ENCODE measurements at regions not wholly inside any gene's neighbourhood (a gene's known extent, or its start where the extent isn't known, plus 50 kb on each side); places are given as distances from the start of the nearest gene placed in this dataset.

- no peak for DNase-seq (ENCODE audit: insufficient read length)
- TF ChIP-seq TAF1 (IDR thresholded peaks at IDR 0.05; ENCODE audit: borderline replicate concordance, low read depth, low read length): no peak
- no peak for TF ChIP-seq POLR2A (IDR thresholded peaks at IDR 0.05; ENCODE audit: low read depth, low read length)
- TF ChIP-seq POLR2AphosphoS5 (IDR thresholded peaks at IDR 0.05; ENCODE audit: low read depth, low read length): no peak
- peak; percentile 27 for FAIRE-seq
These were observed 394.2 kb downstream of the DUSP10 start for GRCh38 chr1:221347706-221348105.

GRCh38 chr1:221350091-221350490 is 391.8 kb downstream of the DUSP10 start:
- DNase-seq (ENCODE audit: insufficient read length) (no peak), FAIRE-seq (no peak)
- TF ChIP-seq TAF1 (IDR thresholded peaks at IDR 0.05; ENCODE audit: borderline replicate concordance, low read depth, low read length) (no peak), POLR2AphosphoS5 (IDR thresholded peaks at IDR 0.05; ENCODE audit: low read depth, low read length) (no peak), POLR2A (IDR thresholded peaks at IDR 0.05; ENCODE audit: low read depth, low read length) (no peak)

GRCh38 chr1:221356693-221357092 is 385.2 kb downstream of the DUSP10 start:
- TF ChIP-seq POLR2AphosphoS5 (IDR thresholded peaks at IDR 0.05; ENCODE audit: low read depth, low read length) (no peak), POLR2A (IDR thresholded peaks at IDR 0.05; ENCODE audit: low read depth, low read length) (no peak), TAF1 (IDR thresholded peaks at IDR 0.05; ENCODE audit: borderline replicate concordance, low read depth, low read length) (no peak)
- FAIRE-seq (no peak), DNase-seq (ENCODE audit: insufficient read length) (no peak)

GRCh38 chr1:221363039-221363438 is 378.9 kb downstream of the DUSP10 start:
- DNase-seq (ENCODE audit: insufficient read length): no peak
- no peak for TF ChIP-seq POLR2AphosphoS5 (IDR thresholded peaks at IDR 0.05; ENCODE audit: low read depth, low read length)
- TF ChIP-seq TAF1 (IDR thresholded peaks at IDR 0.05; ENCODE audit: borderline replicate concordance, low read depth, low read length): no peak
- TF ChIP-seq POLR2A (IDR thresholded peaks at IDR 0.05; ENCODE audit: low read depth, low read length): no peak

GRCh38 chr1:221366495-221367110 is 375.3 kb downstream of the DUSP10 start:
- TF ChIP-seq POLR2A (IDR thresholded peaks at IDR 0.05; ENCODE audit: low read depth, low read length) (no peak), TAF1 (IDR thresholded peaks at IDR 0.05; ENCODE audit: borderline replicate concordance, low read depth, low read length) (no peak), POLR2AphosphoS5 (IDR thresholded peaks at IDR 0.05; ENCODE audit: low read depth, low read length) (no peak)
- DNase-seq (ENCODE audit: insufficient read length) (no peak), FAIRE-seq (no peak)

More at GRCh38 chr1:221363039-221363438, 378.9 kb downstream of the DUSP10 start:
- FAIRE-seq: no peak

- TF ChIP-seq POLR2A (IDR thresholded peaks at IDR 0.05; ENCODE audit: low read depth, low read length) (no peak), TAF1 (IDR thresholded peaks at IDR 0.05; ENCODE audit: borderline replicate concordance, low read depth, low read length) (no peak)
- FAIRE-seq (no peak), DNase-seq (ENCODE audit: insufficient read length) (no peak)
These were observed 370.2 kb downstream of the DUSP10 start for GRCh38 chr1:221371705-221372104.

- TF ChIP-seq POLR2A (IDR thresholded peaks at IDR 0.05; ENCODE audit: low read depth, low read length): no peak
- no peak for TF ChIP-seq POLR2AphosphoS5 (IDR thresholded peaks at IDR 0.05; ENCODE audit: low read depth, low read length)
- no peak for TF ChIP-seq TAF1 (IDR thresholded peaks at IDR 0.05; ENCODE audit: borderline replicate concordance, low read depth, low read length)
- FAIRE-seq (no peak), DNase-seq (ENCODE audit: insufficient read length) (no peak)
These were observed 368.1 kb downstream of the DUSP10 start for GRCh38 chr1:221373795-221374194.

GRCh38 chr1:221376286-221376685 is 365.6 kb downstream of the DUSP10 start:
- no peak for DNase-seq (ENCODE audit: insufficient read length)
- no peak for FAIRE-seq
- no peak for TF ChIP-seq POLR2AphosphoS5 (IDR thresholded peaks at IDR 0.05; ENCODE audit: low read depth, low read length)
- no peak for TF ChIP-seq POLR2A (IDR thresholded peaks at IDR 0.05; ENCODE audit: low read depth, low read length)
- TF ChIP-seq TAF1 (IDR thresholded peaks at IDR 0.05; ENCODE audit: borderline replicate concordance, low read depth, low read length): no peak

- FAIRE-seq: no peak
- DNase-seq (ENCODE audit: insufficient read length): no peak
- TF ChIP-seq TAF1 (IDR thresholded peaks at IDR 0.05; ENCODE audit: borderline replicate concordance, low read depth, low read length) (no peak), POLR2A (IDR thresholded peaks at IDR 0.05; ENCODE audit: low read depth, low read length) (no peak), POLR2AphosphoS5 (IDR thresholded peaks at IDR 0.05; ENCODE audit: low read depth, low read length) (no peak)
These were observed 359.8 kb downstream of the DUSP10 start for GRCh38 chr1:221381910-221382623.

- no peak for FAIRE-seq
- TF ChIP-seq TAF1 (IDR thresholded peaks at IDR 0.05; ENCODE audit: borderline replicate concordance, low read depth, low read length) (no peak), POLR2A (IDR thresholded peaks at IDR 0.05; ENCODE audit: low read depth, low read length) (no peak), POLR2AphosphoS5 (IDR thresholded peaks at IDR 0.05; ENCODE audit: low read depth, low read length) (no peak)
- no peak for DNase-seq (ENCODE audit: insufficient read length)
These were observed 349.4 kb downstream of the DUSP10 start for GRCh38 chr1:221392453-221392852.

GRCh38 chr1:221394011-221394544 is 347.8 kb downstream of the DUSP10 start:
- TF ChIP-seq TAF1 (IDR thresholded peaks at IDR 0.05; ENCODE audit: borderline replicate concordance, low read depth, low read length) (no peak), POLR2A (IDR thresholded peaks at IDR 0.05; ENCODE audit: low read depth, low read length) (no peak), POLR2AphosphoS5 (IDR thresholded peaks at IDR 0.05; ENCODE audit: low read depth, low read length) (no peak)
- DNase-seq (ENCODE audit: insufficient read length) (no peak), FAIRE-seq (no peak)

- TF ChIP-seq POLR2AphosphoS5 (IDR thresholded peaks at IDR 0.05; ENCODE audit: low read depth, low read length) (no peak), TAF1 (IDR thresholded peaks at IDR 0.05; ENCODE audit: borderline replicate concordance, low read depth, low read length) (no peak), POLR2A (IDR thresholded peaks at IDR 0.05; ENCODE audit: low read depth, low read length) (no peak)
- FAIRE-seq (no peak), DNase-seq (ENCODE audit: insufficient read length) (no peak)
These were observed 345.4 kb downstream of the DUSP10 start for GRCh38 chr1:221396526-221396925.
